VCaP (cell line): ENCODE measurements at regions not wholly inside any gene's neighbourhood (a gene's known extent, or its start where the extent isn't known, plus 50 kb on each side); places are given as distances from the start of the nearest gene placed in this dataset.
A peak's percentile ranks its signal among the peaks of the same experiment; 100 is the strongest.

ENCODE experiments used
- H3K27ac ChIP-seq: fragments of 450-650 bp; 2 replicates; pipeline ENCODE4 v1.5.1; 2017
- CTCF ChIP-seq: fragments of 450-650 bp; conservative IDR thresholded peaks from 2 replicates; pipeline ENCODE4 v1.5.1; 2017; ENCODE audit warnings: mild to moderate bottlenecking, moderate library complexity

GRCh38 chr1:195831789-195832188 lies 776.5 kb downstream of the KCNT2 start:
- no peak for TF ChIP-seq CTCF
- no peak overlapping the region for H3K27ac ChIP-seq

DNA sequence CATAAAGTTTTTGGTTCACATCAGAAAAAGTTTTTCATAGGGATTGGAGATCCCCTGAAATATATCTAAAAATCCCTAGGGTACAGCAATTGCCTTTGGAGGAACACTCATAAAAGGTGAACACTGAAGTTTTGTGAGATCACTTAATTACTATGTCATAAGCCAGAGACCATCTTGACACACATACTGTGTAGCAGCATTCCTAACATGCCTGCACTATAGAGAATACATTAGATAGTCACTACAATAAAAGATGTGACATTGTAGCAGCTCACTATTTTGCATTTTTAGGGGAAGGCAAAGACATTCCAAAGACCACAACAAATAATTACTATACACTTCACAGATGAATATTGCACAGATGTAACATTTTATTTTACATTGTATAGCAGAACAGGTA lies 779.9 kb downstream of the KCNT2 start:
- no peak overlapping the region for H3K27ac ChIP-seq
- TF ChIP-seq CTCF = no peak

GRCh38 chr1:195820925-195821324 lies 787.3 kb downstream of the KCNT2 start:
- TF ChIP-seq CTCF = no peak
- no peak overlapping the region for H3K27ac ChIP-seq

DNA sequence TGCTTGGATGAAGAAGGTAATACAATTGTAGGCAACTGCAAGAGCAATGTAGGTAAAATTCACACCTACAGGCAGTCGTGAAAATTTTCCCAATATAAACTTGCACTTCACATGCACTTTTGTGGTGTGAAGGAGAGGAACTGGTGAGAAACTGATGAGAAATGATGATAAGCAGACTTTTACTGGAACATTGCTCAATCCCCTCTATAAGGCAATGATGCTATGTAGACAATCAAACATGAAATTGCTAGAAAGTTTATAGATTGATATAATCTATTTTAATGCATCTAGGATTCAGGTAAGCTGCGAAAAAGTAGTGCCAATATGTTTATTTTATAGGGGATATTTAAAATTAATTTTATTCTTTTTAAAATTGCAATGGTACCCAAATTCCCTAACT lies 802.2 kb downstream of the KCNT2 start:
- TF ChIP-seq CTCF = no peak
- H3K27ac ChIP-seq = no peak overlapping the region

- no peak overlapping the region for H3K27ac ChIP-seq
- TF ChIP-seq CTCF = peak; percentile 27; the same call in 1 of the 2 replicates
Observed at GRCh38 chr1:195804547-195804946, 803.7 kb downstream of the KCNT2 start.

DNA sequence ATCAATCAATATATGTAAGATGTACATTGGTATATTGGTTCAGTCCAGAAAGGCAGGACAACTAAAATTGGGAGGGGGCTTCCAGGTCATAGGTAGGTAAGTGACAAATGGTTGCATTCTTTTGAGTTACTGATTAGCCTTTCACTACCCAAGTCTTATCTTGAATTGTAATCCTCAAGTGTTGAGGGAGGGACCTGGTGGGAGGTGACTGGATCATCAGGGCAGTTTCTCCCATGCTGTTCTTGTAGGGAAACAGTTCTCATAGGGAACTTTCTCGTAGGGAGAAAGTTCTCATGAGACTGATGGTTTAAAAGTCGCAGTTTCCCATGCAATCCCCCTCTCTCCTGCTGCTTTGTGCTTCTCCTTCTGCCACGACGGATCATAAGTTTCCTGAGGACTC lies 809.2 kb downstream of the KCNT2 start:
- no peak overlapping the region for H3K27ac ChIP-seq
- no peak for TF ChIP-seq CTCF

DNA sequence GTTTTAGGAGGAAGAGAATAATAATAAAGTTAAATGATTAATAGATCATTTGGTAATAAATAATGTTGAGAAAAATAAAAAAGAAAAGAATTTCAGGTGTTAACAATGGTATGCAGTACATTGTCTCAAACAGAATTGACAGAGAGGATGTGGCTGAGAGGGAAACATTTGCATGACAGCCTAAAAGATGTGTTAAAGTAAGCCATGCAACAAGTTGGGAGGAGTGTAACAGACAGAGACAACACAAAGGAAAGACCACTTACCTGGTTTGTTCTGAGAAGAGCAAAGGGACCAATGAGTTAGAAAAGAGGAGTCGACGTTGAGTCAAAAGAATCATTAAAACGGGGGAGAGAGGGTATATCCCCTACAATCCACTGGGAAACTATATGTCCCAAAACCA lies 814.0 kb downstream of the KCNT2 start:
- no peak for TF ChIP-seq CTCF

DNA sequence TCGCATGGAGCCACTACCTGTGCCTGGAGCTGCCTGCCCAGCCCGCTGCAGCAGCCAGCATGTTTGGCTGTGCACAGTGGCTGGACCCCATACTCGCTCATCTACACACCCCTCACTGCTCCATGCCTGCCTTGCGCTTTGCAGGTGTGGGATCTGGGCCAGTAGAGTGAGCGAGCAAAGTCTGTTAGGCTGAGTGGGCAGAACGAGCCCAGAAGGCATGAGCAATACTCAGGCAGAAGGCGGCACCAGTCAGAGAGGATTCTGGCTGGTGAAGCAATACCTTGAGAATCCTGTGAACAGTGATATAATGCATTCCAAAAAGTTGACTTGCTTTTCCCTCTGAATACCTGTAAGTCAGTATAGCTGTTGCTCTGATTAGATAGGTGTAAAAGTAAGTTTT lies 816.4 kb downstream of the KCNT2 start:
- no peak overlapping the region for H3K27ac ChIP-seq
- no peak for TF ChIP-seq CTCF

More for the DNA sequence above, 814.0 kb downstream of the KCNT2 start:
- H3K27ac ChIP-seq = no peak overlapping the region
